ENCODE measurements at regions not wholly inside any gene's neighbourhood (a gene's known extent, or its start where the extent isn't known, plus 50 kb on each side); places are given as distances from the start of the nearest gene placed in this dataset.
"Not testable (repeated sequence)": the region's sequence is repeated elsewhere in the genome, so short reads cannot be mapped to it uniquely, and the experiment has no call there.

GRCh38 chr4:49139513-49139912 is 153.4 kb downstream of the CWH43 start:
- peaks cover 0 to 19% (median 4%) of the 10 kb centered on the region in 3 donors for H3K4me1 Mint-ChIP-seq
- H3K27me3 Mint-ChIP-seq, H3K27ac Mint-ChIP-seq, DNase-seq, H3K4me3 Mint-ChIP-seq: not testable (repeated sequence)
- H3K36me3 Mint-ChIP-seq: peaks cover 0 to 45% of the 10 kb centered on the region in 2 donors
- ATAC-seq (ENCODE audit: low read depth in 2 of 2): peak; percentile 50 to 52
- peaks cover 24 to 46% (median 38%) of the 10 kb centered on the region in 7 donors for H3K9me3 Mint-ChIP-seq

- Mint-ChIP-seq H3K36me3 (peaks cover 0 to 52% of the 10 kb centered on the region in 2 donors), H3K9me3 (peaks cover 28 to 50% (median 46%) of the 10 kb centered on the region in 7 donors), H3K4me1 (peaks cover 0 to 22% (median 4%) of the 10 kb centered on the region in 3 donors)
- not testable (repeated sequence) for H3K27ac Mint-ChIP-seq; DNase-seq; H3K27me3 Mint-ChIP-seq; ATAC-seq (ENCODE audit: low read depth in 2 of 2); H3K4me3 Mint-ChIP-seq
These were observed 154.3 kb downstream of the CWH43 start for GRCh38 chr4:49140351-49140750.

GRCh38 chr4:49141955-49142354 is 155.9 kb downstream of the CWH43 start:
- peak; percentile 26 to 27 for ATAC-seq (ENCODE audit: low read depth in 2 of 2)
- H3K4me1 Mint-ChIP-seq: peaks cover 0 to 23% (median 4%) of the 10 kb centered on the region in 3 donors
- H3K4me3 Mint-ChIP-seq, H3K27me3 Mint-ChIP-seq, DNase-seq, H3K27ac Mint-ChIP-seq: not testable (repeated sequence)
- peaks cover under 1 to 56% of the 10 kb centered on the region in 2 donors for H3K36me3 Mint-ChIP-seq
- peaks cover 33 to 64% (median 48%) of the 10 kb centered on the region in 7 donors for H3K9me3 Mint-ChIP-seq

- peaks cover 0 to 23% (median 6%) of the 10 kb centered on the region in 3 donors for H3K4me1 Mint-ChIP-seq
- peaks cover 51 to 91% (median 56%) of the 10 kb centered on the region in 7 donors for H3K9me3 Mint-ChIP-seq
- H3K27me3 Mint-ChIP-seq, H3K27ac Mint-ChIP-seq, DNase-seq, H3K4me3 Mint-ChIP-seq: not testable (repeated sequence)
- peak; percentile 37 to 40 for ATAC-seq (ENCODE audit: low read depth in 2 of 2)
- peaks cover 23 to 68% of the 10 kb centered on the region in 2 donors for H3K36me3 Mint-ChIP-seq
These were observed 161.1 kb downstream of the CWH43 start for GRCh38 chr4:49147143-49147542.

- peaks cover 23 to 67% of the 10 kb centered on the region in 2 donors for H3K36me3 Mint-ChIP-seq
- H3K27ac Mint-ChIP-seq; H3K27me3 Mint-ChIP-seq; DNase-seq; H3K4me3 Mint-ChIP-seq; ATAC-seq (ENCODE audit: low read depth in 2 of 2): not testable (repeated sequence)
- peaks cover 0 to 23% (median 6%) of the 10 kb centered on the region in 3 donors for H3K4me1 Mint-ChIP-seq
- H3K9me3 Mint-ChIP-seq: peaks cover 51 to 94% (median 56%) of the 10 kb centered on the region in 7 donors
These were observed 161.5 kb downstream of the CWH43 start for GRCh38 chr4:49147596-49147995.

- Mint-ChIP-seq H3K9me3 (peaks cover 56 to 96% (median 59%) of the 10 kb centered on the region in 7 donors), H3K36me3 (peaks cover 30 to 71% of the 10 kb centered on the region in 2 donors), H3K4me1 (peaks cover 0 to 32% (median 8%) of the 10 kb centered on the region in 3 donors)
- DNase-seq: peak; percentile 17
- not testable (repeated sequence) for H3K4me3 Mint-ChIP-seq, H3K27ac Mint-ChIP-seq, H3K27me3 Mint-ChIP-seq
- peak; percentile 64 to 66 for ATAC-seq (ENCODE audit: low read depth in 2 of 2)
These were observed 163.2 kb downstream of the CWH43 start for GRCh38 chr4:49149006-49149975.

GRCh38 chr4:49150351-49151083 is 164.4 kb downstream of the CWH43 start:
- H3K9me3 Mint-ChIP-seq: peaks cover 59 to 97% (median 62%) of the 10 kb centered on the region in 7 donors
- not testable (repeated sequence) for DNase-seq; H3K27me3 Mint-ChIP-seq; ATAC-seq (ENCODE audit: low read depth in 2 of 2); H3K4me3 Mint-ChIP-seq
- H3K4me1 Mint-ChIP-seq: peaks cover 0 to 36% (median 8%) of the 10 kb centered on the region in 3 donors
- H3K27ac Mint-ChIP-seq: peak overlapping the region in 1 of 6 donors; percentile 30
- peaks cover 30 to 72% of the 10 kb centered on the region in 2 donors for H3K36me3 Mint-ChIP-seq

GRCh38 chr4:49153011-49153410 is 166.9 kb downstream of the CWH43 start:
- not testable (repeated sequence) for DNase-seq, H3K4me3 Mint-ChIP-seq, H3K27ac Mint-ChIP-seq, H3K27me3 Mint-ChIP-seq
- Mint-ChIP-seq H3K9me3 (peaks cover 53 to 94% (median 73%) of the 10 kb centered on the region in 7 donors), H3K4me1 (peaks cover 0 to 37% (median 8%) of the 10 kb centered on the region in 3 donors), H3K36me3 (peaks cover 23 to 68% of the 10 kb centered on the region in 2 donors)
- peak; percentile 17 to 29 for ATAC-seq (ENCODE audit: low read depth in 2 of 2)

GRCh38 chr4:49154308-49155103 is 168.4 kb downstream of the CWH43 start:
- not testable (repeated sequence) for DNase-seq, H3K4me3 Mint-ChIP-seq, H3K27ac Mint-ChIP-seq, H3K27me3 Mint-ChIP-seq
- ATAC-seq (ENCODE audit: low read depth in 2 of 2): peak; percentile 42 to 53
- Mint-ChIP-seq H3K4me1 (peaks cover 0 to 35% (median 5%) of the 10 kb centered on the region in 3 donors), H3K9me3 (peaks cover 45 to 85% (median 68%) of the 10 kb centered on the region in 7 donors), H3K36me3 (peaks cover 20 to 57% of the 10 kb centered on the region in 2 donors)

GRCh38 chr4:49155270-49155669 is 169.2 kb downstream of the CWH43 start:
- Mint-ChIP-seq H3K4me1 (peaks cover 0 to 31% (median 4%) of the 10 kb centered on the region in 3 donors), H3K36me3 (peaks cover 14 to 50% of the 10 kb centered on the region in 2 donors), H3K9me3 (peaks cover 40 to 77% (median 62%) of the 10 kb centered on the region in 7 donors)
- H3K27ac Mint-ChIP-seq; H3K27me3 Mint-ChIP-seq; H3K4me3 Mint-ChIP-seq; ATAC-seq (ENCODE audit: low read depth in 2 of 2); DNase-seq: not testable (repeated sequence)

GRCh38 chr4:49156309-49156708 is 170.2 kb downstream of the CWH43 start:
- not testable (repeated sequence) for H3K4me3 Mint-ChIP-seq; H3K27me3 Mint-ChIP-seq; DNase-seq; ATAC-seq (ENCODE audit: low read depth in 2 of 2)
- Mint-ChIP-seq H3K9me3 (peaks cover 33 to 69% (median 53%) of the 10 kb centered on the region in 7 donors), H3K27ac (peak overlapping the region in 1 of 6 donors; percentile 58), H3K4me1 (peaks cover 0 to 26% (median 4%) of the 10 kb centered on the region in 3 donors), H3K36me3 (peaks cover 6 to 41% of the 10 kb centered on the region in 2 donors)

GRCh38 chr4:49157630-49158029 is 171.6 kb downstream of the CWH43 start:
- Mint-ChIP-seq H3K36me3 (peaks cover 6 to 41% of the 10 kb centered on the region in 2 donors), H3K4me1 (peaks cover 0 to 26% (median 4%) of the 10 kb centered on the region in 3 donors), H3K9me3 (peaks cover 33 to 57% (median 50%) of the 10 kb centered on the region in 7 donors)
- not testable (repeated sequence) for H3K27me3 Mint-ChIP-seq; H3K4me3 Mint-ChIP-seq; ATAC-seq (ENCODE audit: low read depth in 2 of 2); DNase-seq; H3K27ac Mint-ChIP-seq
